Cardiac muscle cell (in vitro differentiated cells and primary cell): ENCODE measurements at regions not wholly inside any gene's neighbourhood (a gene's known extent, or its start where the extent isn't known, plus 50 kb on each side); places are given as distances from the start of the nearest gene placed in this dataset.

ENCODE experiments used
- DNase-seq, 2 donors: peaks; one replicate each; pipeline versions ENCODE4 v3.0.0 to v3.0.0-alpha.2; 2010 to 2017; ENCODE audit warnings: low read depth in 1 of 2, low spot score in 1 of 2
- H3K27ac ChIP-seq: fragments of 200-600 bp; sonication (generic); 2 replicates; pipeline ENCODE4 v1.5.1; 2016
- H3K27me3 ChIP-seq: fragments of 200-600 bp; sonication (generic); 2 replicates; pipeline ENCODE4 v1.6.0; 2016; ENCODE audit warnings: control low read depth
- H3K36me3 ChIP-seq: fragments of 200-600 bp; sonication (generic); 2 replicates; pipeline ENCODE4 v1.5.1; 2016; ENCODE audit warnings: control low read depth
- H3K4me1 ChIP-seq: fragments of 200-600 bp; sonication (generic); 2 replicates; pipeline ENCODE4 v1.8.1; 2017; ENCODE audit warnings: low read depth, mild to moderate bottlenecking, mixed run types
- H3K4me3 ChIP-seq: fragments of 200-600 bp; sonication (generic); 2 replicates; pipeline ENCODE4 v1.5.1; 2016; ENCODE audit warnings: mild to moderate bottlenecking
- H3K9me3 ChIP-seq: fragments of 200-600 bp; sonication (generic); 2 replicates; pipeline ENCODE4 v1.5.1; 2017; ENCODE audit warnings: low read depth, mild to moderate bottlenecking, control low read depth
- TF ChIP-seq, protein P1 (sequence below): IDR thresholded peaks from 2 replicates; pipeline ENCODE4 v1.5.1; 2012; ENCODE audit warnings: low read depth, mild to moderate bottlenecking, low read length

DNA sequence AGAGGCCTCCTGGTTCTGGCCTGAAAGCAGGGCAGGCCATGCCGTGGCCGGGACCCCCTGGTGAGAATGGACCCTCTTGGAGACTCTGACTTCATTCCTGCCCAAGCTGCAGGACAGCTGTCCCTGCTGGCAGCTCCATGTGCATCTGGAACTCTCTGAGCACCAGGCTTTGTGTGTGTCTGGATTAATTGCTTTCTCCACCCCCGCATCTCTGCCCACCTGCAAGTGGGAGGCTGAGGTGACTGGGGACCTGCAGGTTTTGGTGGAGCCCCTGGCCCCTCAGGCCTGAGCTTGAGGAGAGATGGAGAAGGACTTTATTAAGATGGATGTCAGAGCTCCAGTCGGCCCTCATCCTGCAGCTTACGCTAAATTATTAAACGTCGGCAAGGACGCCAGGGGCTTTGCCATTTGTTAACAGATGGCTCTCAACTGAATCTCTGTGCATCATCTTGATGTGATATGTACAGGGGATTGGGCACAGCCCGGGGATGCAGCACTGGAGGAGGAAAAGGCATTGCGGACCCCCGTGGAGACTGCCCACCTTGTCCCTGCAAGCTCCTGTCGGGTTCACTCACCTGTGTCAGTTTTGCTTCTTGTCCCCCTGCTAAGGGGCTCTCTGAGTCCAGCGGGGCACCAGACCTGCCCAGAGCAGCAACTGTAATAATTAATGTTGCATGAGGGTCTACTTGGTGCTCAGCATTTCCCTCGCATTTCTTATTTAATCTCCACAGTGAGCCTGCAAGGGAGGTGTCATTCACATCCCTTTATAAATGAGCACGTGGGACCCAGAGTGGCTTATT lies 154.1 kb upstream of the RPL38 start:
- no peak for DNase-seq
- no peaks in the 10 kb centered on the region for H3K27me3 ChIP-seq
- TF ChIP-seq, protein P1, sequence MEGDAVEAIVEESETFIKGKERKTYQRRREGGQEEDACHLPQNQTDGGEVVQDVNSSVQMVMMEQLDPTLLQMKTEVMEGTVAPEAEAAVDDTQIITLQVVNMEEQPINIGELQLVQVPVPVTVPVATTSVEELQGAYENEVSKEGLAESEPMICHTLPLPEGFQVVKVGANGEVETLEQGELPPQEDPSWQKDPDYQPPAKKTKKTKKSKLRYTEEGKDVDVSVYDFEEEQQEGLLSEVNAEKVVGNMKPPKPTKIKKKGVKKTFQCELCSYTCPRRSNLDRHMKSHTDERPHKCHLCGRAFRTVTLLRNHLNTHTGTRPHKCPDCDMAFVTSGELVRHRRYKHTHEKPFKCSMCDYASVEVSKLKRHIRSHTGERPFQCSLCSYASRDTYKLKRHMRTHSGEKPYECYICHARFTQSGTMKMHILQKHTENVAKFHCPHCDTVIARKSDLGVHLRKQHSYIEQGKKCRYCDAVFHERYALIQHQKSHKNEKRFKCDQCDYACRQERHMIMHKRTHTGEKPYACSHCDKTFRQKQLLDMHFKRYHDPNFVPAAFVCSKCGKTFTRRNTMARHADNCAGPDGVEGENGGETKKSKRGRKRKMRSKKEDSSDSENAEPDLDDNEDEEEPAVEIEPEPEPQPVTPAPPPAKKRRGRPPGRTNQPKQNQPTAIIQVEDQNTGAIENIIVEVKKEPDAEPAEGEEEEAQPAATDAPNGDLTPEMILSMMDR = no peak
- no peaks in the 10 kb centered on the region for H3K36me3 ChIP-seq
- no peaks in the 10 kb centered on the region for H3K9me3 ChIP-seq
- peaks cover 3% of the 10 kb centered on the region for H3K4me1 ChIP-seq
- no peak overlapping the region for H3K4me3 ChIP-seq
- no peak overlapping the region for H3K27ac ChIP-seq

DNA sequence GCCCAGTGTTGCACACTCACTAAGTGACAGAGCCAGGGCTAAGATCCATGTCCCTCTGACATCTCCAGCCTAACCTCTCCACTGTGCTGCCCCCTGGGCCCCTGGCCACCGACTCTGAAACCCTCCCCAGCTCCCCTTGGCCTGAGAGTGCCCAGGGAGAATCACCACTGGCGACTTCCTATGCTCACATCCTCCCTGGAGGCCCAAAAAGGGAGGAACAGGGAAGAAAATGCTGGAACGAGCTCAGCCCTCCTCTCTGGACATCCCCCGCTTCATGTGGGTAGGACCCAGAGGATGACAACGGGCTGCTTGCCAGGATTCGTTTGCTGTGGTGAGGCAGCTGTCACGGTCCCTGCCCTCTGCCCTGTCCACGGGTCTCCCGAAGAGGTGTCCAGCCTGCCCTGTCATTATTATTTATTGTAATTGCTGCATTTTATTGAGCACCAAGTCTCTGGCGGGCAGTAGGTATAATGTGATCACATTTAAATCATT lies 153.5 kb upstream of the RPL38 start:
- TF ChIP-seq, protein P1 = no peak
- Histone ChIP-seq H3K9me3 (no peaks in the 10 kb centered on the region), H3K4me1 (peaks cover 3% of the 10 kb centered on the region), H3K36me3 (no peaks in the 10 kb centered on the region), H3K27me3 (no peaks in the 10 kb centered on the region), H3K4me3 (no peak overlapping the region), H3K27ac (no peak overlapping the region)
- no peak for DNase-seq

DNA sequence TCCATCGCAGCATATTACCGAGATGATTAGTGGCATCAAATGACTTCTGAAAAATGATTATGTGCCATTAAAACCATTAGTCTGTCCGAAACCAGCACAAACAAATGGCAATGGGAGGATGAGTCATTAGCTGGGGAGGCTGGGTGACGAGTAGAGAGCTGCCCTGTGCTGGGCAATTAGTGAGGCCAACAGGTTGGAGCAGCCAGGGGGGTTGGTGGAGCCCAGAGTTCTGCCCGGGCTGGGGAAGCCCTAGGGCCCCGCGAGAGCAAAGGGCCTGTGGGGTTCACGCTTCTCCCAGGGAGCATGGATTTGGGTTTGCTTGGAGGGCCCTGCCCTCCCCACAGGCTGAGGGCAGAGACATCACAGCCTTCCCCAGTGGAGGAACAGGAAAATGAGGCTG lies 152.1 kb upstream of the RPL38 start:
- Histone ChIP-seq H3K27ac (no peak overlapping the region), H3K4me1 (peaks cover 3% of the 10 kb centered on the region), H3K9me3 (no peaks in the 10 kb centered on the region), H3K27me3 (no peaks in the 10 kb centered on the region), H3K36me3 (no peaks in the 10 kb centered on the region), H3K4me3 (no peak overlapping the region)
- TF ChIP-seq, protein P1 = no peak
- DNase-seq = no peak

DNA sequence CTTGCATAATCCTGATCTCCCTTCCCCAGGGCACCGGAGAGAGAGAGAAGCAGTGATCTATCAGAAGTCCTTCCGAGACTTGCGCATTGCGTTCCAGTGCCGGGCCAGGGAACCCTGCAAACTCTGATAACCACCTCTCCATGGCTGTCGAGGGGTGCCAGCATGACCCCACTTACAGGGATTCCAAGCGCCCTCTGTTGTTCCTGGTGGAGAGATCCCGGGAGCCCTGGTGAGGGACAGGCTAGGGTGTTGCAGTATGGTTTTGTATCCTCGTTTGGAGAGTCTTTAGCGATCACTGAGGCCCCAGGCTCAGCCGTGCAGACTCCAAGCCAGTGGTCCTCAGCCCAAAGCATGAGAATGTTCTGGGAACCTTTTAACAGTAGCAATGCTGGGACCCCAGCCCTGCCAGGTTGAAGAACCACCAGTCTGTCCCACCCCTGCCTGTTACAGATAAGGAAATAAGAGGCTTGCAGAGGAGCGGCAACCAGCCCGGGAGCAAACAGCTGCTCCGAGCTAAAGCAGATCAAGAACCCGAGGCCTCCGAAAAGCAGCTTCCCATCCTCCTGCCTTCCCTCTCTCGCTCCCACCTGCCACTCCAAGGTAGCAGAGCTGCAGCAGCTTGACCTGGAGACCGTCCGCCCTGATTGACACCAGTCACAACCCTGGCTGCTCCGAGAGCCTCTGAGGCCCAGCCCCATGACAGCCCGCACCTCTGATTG lies 150.3 kb upstream of the RPL38 start:
- DNase-seq = peak in 1 of 2 donors; percentile 23
- TF ChIP-seq, protein P1 = no peak
- H3K27me3 ChIP-seq = no peaks in the 10 kb centered on the region
- no peak overlapping the region for H3K27ac ChIP-seq
- H3K9me3 ChIP-seq = no peaks in the 10 kb centered on the region
- no peaks in the 10 kb centered on the region for H3K36me3 ChIP-seq
- no peak overlapping the region for H3K4me3 ChIP-seq
- H3K4me1 ChIP-seq = peaks cover 3% of the 10 kb centered on the region

DNA sequence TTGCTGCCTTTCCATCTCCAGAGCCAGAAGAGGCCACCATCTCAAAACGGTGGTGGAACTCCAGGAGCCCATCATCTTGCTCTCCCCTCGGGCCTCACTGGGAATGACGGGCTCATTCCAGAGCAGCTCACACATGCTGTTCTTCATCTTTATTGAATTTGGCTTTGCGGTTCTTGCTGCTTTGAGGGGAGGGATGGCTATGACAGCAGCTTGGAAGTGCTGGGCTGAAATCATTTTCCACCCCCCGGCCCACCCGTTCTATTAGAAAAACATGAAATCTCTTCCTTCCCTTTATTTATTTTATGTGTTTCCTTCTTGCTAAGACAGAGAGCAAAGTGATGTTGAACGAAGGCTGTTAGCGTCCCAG lies 149.8 kb upstream of the RPL38 start:
- no peak for DNase-seq
- Histone ChIP-seq H3K27ac (no peak overlapping the region), H3K36me3 (no peaks in the 10 kb centered on the region), H3K27me3 (no peaks in the 10 kb centered on the region), H3K9me3 (no peaks in the 10 kb centered on the region), H3K4me1 (peaks cover 3% of the 10 kb centered on the region), H3K4me3 (no peak overlapping the region)
- TF ChIP-seq, protein P1 = no peak
